ACHN (cell line): ENCODE measurements at regions not wholly inside any gene's neighbourhood (a gene's known extent, or its start where the extent isn't known, plus 50 kb on each side); places are given as distances from the start of the nearest gene placed in this dataset.

Experiments used
- DNase-seq: peaks from one replicate; pipeline ENCODE4 v3.0.0-alpha.2; 2015
- in situ Hi-C: cut with HindIII; loops from 2 replicates; pipeline ENCODE4 v1.10.0; 2017; ENCODE audit warnings: low sequenced_read_pairs, low pct_ligation_motif_present, low pct_unique_long_range_greater_than_20kb

DNA sequence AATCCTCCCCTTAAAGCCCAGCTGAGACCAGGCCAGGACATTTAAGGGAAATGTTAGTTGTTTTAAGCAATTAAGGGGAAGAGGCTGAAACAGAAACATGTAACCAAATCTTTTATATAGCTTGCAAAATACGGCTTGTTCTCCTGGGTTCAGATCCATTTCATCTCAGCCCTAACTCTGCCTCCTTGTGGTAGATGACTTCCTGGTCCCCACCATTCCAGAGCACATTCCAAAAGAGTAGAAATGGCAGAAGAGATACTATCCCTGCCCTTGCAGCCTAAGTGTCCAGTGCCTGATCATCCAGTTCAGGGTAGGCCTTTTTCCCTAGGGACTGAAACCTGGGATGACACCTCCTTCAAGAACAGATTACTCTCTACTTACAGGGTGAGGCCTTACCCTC is 266.2 kb upstream of the VEPH1 start:
- in situ Hi-C loops: no loop called here

DNA sequence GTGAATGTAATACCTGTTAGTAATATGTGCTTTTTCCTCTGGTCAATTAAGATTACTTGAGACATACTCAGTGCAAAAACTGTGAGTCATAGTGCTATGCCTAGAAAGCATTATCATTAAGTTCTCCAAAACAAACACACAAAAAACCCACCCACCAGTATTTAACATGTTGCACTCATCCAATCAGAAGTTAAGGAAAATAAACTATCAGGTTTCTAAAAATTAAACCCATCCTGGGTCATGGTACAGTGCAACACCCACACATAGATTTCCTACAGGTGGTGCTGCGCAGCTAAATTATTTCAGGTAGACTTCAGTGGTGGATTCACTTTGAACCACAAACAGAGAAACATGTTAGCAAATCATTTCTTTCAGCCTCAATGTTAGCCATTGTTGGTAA is 264.4 kb upstream of the VEPH1 start:
- DNase-seq: no peak
- in situ Hi-C loops: no loop called here

More for the DNA sequence above, 266.2 kb upstream of the VEPH1 start:
- DNase-seq: no peak

DNA sequence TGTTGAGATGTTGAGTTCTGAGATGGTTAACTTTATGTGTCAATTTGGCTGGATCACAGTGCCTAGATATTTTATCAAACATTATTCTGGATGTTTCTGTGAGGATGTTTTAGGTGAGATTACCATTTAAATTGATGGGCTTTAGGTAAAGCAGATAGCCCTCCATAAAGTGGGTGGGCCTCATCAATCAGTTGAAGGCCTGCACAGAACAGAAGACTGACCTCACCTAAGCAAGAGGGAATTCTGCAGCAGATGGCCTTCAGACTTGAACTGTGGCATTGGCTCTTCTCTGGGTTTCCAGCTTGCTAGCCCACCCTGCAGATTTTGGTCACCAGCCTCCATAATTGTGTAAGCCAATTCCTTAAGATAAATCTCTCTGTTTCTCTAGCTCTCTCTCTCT is 260.4 kb upstream of the VEPH1 start:
- in situ Hi-C loops: no loop called here
- DNase-seq: no peak

DNA sequence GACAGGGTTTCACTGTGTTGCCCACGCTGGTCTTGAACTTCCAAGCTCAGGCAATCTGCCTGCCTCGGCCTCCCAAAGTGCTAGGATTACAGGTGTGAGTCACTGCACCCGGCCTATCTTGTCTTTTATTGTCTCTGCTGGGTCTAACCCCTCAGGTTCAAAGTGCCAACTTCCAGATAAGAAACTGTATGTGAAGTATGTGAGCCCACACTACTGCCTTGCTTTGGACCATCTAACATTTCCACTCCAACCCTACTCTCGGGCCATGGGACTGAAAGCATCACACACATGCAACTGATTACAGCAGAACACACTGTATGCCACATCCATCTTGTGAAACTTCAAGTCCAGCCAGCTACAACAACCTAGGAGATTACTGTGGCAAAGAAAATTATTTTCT is 256.1 kb upstream of the VEPH1 start:
- DNase-seq: no peak
- in situ Hi-C loops: no loop called here

DNA sequence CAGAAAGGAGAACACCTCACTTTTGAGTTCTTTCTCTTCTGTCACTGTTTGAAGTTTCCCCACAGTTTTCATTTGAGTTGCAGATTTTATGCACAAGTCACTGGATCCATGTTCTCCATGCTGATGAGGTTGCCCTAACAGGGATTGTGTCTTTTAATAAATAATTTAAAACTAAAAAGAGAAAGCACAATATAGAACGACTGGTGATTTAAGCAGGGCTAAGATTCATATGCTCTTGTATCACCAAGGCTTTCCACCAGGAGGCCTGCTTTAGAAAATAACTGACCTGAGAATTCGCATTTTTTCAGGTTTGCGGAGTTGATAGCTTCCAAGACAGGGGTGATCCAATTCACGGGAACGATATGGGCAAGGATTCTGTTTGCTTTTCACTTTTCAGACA is 252.0 kb upstream of the VEPH1 start:
- in situ Hi-C loops: no loop called here
- peak; percentile 1 for DNase-seq

DNA sequence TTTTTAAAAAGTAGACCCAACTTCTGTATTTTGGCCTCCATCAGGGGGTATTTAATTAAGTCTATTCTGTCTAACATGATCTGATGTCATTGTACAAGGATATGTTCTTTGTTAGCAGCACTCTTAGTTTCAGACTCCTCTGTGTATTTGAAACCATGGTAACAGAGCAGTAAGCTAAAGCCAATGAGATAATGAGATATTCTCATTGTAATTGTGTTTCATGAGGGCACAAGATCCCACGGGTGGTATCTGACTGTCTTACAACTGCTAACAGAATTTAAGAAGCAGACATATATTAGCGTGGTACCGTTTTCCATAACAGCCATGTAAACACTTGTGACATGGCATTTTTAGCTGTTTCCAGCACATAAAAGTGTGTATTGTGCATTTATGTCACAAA is 251.2 kb upstream of the VEPH1 start:
- in situ Hi-C loops: no loop called here
- DNase-seq: no peak

DNA sequence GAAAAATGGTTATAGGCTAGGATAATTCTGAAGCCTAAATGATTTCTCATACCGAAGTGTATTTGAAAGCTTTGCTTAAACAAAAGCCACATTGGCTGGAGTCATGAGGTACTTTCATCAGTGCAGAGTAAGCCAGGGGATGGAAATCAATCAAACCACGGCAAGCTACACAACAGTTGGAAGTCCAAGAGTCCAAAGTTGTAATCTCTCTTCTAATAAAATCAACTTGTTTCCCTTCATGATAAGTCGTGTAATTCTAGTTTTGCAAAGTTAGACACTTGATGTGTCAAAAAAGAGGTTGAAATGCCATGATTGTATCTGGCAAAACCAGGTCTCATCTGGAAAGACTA is 250.5 kb upstream of the VEPH1 start:
- in situ Hi-C loops: no loop called here
- no peak for DNase-seq

DNA sequence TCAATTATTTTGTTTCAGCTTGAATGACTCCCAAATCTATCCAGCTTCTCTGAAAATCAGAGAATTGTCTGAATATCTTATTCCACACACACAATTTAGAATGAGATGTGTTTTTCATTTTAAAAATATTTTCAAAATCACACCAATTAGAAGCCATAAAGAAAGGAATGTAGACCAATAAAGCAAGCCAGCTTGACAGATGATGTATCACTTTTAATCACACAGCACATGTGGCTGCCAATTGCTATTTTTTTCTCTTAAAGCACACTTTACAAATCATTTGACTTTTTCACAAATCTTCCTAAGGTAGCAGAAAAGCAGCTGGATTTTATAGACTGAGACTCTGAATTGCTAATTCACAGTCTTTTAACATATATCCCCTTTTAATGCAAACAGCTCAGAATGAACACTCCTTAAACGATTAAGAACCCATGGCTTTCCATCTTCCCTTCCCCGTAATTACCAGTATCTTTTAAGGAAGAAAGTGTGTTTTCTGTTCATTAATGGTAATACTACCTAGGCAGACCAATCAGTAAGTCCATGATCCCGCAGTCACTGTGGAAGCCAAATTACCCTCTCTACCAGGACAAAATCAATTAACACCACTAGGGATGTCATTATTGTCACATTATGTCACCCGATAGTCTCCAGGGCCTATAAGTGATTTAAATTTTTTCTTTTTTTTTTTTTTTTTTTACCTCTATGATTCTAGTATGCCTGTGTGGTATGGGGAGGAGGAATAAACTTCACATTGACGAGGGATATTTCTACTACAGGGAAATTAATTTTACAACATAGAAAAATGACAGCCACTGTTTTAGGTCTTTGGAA is 250.0 kb upstream of the VEPH1 start:
- in situ Hi-C loops: no loop called here
- no peak for DNase-seq

DNA sequence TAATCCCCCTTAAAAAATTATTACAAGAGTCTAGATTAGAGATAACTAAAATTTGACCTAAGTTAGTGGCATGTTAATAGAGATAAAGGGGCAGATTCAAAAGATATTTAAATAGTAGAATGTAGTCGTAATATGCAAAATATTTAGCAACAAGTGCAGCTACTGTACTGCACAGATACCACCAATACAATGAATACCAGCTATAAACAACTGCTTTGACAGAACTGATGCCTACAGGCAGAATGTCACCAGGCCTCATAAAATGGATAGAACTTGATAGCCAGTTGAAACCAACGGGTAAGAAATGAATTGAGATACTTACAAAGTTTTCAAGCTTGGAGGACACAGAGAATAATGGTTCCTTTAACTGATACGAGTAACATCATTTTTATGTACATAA is 249.3 kb upstream of the VEPH1 start:
- no peak for DNase-seq
- in situ Hi-C loops: no loop called here

DNA sequence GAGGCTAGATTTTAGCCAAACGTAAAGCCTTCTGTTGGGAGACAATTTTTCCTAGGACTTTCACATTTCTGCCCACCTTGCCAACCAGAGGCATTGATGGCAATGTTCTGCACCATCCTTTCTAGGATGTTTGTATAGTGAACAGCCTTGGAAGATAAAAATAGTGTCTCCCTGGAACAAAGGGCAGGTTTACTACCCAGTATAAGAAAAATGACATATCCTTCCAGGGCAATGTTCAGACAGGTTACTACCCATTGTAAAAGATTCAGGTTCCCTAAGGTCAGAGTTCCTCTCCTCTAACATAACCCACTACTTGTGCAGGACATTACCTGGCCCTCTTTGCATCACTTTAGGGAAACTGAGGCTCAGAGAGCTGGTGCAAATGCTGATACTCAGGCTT is 248.2 kb upstream of the VEPH1 start:
- in situ Hi-C loops: no loop called here
- DNase-seq: no peak

DNA sequence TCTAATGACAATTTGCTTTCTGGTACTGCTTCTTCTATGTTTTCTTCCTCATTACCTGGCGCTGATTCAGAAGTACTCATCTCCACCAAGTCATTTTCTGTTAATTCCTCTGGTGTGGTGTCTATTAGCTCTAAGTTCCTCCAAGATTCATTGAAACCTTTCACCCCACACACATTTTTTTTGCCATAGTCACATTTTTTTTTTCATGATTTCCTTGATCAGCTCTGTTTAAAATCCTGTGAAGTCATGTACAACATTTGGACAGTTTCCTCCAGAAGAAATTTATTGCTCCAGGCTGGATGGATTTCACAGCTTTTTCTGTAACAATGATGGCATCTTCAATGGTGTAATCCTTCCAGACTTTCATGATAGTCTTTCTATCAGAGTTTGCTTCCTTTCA is 243.2 kb upstream of the VEPH1 start:
- no peak for DNase-seq
- in situ Hi-C loops: no loop called here

DNA sequence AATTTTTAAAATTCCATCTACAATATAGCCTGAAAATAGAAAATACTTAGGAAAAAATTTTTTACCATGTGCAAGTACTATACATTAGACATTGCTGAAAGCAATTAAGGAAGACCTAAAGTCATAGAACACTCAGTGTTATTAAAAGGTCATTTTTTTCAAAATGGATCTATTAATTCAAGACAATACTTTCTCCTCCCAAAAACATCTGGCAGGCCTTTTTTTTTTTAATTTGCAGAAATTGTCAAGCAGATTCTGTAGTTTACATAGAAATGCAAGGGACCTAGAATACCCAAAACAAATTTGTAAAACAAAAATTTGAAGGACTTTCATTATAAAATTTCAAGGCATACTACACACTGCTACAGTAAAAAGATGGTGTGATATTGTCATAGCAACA is 238.4 kb upstream of the VEPH1 start:
- no peak for DNase-seq
- in situ Hi-C loops: no loop called here

DNA sequence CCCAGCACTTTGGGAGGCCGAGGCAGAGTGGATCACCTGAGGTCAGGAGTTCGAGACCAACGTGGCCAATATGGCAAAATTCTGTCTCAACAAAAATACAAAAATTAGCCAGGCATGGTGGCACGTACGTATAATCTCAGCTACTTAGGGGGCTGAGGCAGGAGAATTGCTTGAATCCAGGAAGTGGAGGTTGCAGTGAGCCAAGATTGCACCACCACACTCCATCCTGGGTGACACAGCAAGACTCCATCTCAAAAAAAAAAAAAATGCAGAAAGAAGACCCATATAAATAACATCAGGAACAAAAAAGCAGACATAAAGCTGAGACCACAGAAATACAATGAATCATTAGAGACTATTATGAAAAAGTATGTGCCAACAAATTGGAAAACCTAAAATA is 235.2 kb upstream of the VEPH1 start:
- in situ Hi-C loops: no loop called here
- DNase-seq: no peak

DNA sequence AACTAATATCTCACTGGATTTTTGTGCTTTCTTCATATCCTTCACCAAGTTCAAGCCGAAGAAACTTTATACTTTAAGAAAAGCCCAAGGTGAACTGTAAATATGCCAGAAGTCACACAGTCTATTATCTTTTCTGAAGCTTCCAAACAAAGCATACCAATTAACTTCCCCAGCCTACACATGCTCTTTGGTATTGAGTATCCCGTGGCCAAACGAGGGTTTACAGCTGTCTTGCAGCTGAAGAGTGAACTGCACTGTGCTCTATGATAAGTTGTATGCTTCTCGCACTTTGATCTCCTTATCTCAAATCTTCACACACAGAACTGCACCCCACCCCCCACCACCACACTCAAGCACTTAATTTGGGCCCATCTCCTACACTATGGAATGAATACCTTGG is 215.6 kb upstream of the VEPH1 start:
- DNase-seq: no peak
- in situ Hi-C loops: no loop called here

DNA sequence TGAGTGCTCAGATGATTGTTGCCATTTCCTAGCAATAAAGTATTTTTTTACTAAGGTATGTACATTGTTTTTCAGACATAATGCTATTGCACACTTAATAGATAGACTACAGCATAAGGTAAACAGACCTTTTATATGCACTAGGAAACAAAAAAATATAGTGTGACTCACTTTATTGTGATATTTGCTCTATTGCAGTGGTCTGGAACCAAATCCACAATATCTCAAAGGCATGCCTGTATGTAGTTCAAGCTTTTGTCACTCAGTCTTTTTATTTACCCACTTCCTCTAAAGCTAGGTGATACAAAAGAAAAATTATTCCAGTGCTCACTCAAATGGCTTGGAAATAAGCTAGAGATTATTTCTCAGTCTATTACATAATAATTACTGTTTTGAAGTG is 209.9 kb upstream of the VEPH1 start:
- DNase-seq: no peak
- in situ Hi-C loops: no loop called here

DNA sequence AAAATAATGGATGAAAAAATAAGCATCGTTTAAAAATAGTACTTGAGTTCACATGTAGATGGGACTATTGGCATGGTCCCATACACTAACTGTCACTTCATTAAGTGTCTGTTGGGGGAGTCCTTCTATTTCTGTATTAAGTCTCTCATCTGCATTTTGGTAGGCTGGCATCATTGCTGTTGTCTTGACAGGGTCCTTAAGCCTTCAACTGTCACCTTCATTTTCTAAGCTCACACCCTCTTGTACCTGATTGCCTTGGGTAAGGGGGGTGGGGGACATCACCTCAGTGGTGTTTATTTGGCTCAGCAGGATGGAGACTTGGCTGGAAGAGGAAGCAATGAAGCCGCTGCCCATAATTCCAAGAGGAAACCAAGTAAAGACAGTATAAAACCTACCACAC is 202.0 kb upstream of the VEPH1 start:
- no peak for DNase-seq
- in situ Hi-C loops: no loop called here

DNA sequence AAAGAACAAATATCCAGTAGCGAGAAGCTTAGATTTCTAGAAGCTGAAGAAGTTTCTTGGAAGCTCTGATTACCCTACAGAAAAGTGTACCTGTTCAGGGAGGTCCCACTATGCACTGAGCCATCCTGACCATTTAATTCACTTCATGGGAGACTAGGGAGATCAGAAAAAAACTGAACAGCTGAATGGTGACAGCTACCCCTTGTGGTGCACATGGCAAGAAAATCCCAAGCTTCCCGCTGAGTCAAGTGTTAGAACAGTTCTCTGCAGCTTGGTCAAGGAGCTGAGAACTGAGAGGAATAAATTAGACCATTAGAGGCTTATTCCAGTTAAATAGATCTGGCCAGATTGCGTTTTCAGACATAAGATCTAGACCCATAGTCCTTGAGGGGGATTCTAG is 197.2 kb upstream of the VEPH1 start:
- no peak for DNase-seq
- in situ Hi-C loops: no loop called here

DNA sequence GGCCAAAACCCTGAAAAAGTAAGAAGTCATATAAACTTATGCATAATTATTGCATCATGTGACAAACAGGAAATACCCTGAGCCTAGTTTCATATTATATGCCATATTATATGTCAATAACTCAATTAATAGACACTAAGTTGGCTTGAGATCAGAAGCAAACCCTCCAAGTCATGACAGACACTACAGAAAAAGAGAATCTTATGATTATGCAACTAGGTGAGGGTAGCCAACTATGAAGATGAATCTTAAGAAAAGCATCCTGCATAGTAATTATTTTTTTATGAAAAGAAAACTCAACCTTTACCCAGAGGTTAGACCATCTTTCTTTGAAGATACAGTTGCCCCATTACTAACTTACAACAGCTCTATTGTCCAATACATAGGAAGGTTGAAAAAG is 192.4 kb upstream of the VEPH1 start:
- in situ Hi-C loops: no loop called here
- no peak for DNase-seq

DNA sequence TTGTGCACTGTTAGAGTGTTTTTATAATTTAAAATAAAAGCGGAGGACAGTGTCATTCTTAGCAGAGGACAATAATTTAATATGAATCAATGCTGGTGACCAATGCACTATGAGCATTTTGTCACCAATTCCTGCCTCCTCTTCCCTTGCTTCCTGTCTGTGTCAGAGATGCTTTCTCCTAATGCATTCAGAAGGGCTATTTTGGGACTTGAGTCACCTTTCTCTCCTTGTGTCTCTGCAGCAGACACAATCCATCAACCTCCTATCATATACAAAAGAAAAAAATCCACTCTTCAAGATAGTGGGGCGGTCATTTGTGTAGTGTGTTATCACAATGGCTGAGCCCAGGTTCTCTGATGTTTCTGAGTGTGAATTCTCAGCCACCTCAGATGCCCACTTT is 191.9 kb upstream of the VEPH1 start:
- no peak for DNase-seq
- in situ Hi-C loops: no loop called here

DNA sequence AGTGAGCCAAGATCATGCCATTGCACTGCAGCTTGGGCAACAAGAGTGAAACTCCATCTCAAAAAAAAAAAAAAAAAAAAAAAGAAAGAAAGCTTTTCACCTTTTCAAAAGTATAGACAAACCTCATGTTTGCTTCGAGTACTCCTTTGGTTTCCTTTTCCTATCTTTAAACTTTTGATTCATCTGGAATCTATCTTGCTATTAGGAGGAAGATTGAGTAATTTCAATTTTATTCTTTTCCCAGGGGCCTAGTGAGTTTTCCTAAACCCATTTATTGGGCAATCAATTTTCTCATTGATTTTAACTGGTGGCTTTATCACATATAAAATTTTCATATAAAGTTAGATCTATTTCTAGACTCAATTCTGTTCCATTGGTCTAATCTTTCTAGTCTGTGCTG is 190.5 kb upstream of the VEPH1 start:
- in situ Hi-C loops: no loop called here
- DNase-seq: no peak

DNA sequence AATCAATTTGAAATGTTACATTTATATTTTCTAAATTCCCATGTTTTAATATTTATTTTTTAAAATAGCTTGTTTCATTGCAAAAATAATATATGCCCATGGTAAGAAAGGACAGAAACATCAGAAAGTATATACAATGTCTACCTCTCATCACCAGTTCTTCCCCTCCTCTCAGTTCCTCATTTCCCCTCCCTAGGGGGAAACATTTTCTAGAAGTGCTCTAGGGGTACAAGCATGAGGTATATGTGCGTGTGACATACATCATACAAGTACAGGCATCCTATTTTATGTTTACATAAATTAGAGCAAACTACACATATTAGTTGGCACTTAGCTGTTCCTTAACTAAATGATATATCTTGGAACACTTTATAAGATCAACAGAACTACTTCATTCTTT is 189.3 kb upstream of the VEPH1 start:
- DNase-seq: no peak

More for the DNA sequence above, 189.3 kb upstream of the VEPH1 start:
- in situ Hi-C loops: no loop called here
